RWPE2 (cell line): ENCODE measurements at regions not wholly inside any gene's neighbourhood (a gene's known extent, or its start where the extent isn't known, plus 50 kb on each side); places are given as distances from the start of the nearest gene placed in this dataset.

Experiments used
- ATAC-seq: fragments of 200-7000 bp; cut with Tn5 transposase; 3 replicates; pipeline ENCODE4 v1.9.1; 2021; ENCODE audit warnings: low read depth
- DNase-seq: peaks from one replicate; pipeline ENCODE4 v3.0.0-alpha.2; 2020; ENCODE audit warnings: low spot score
- H3K27ac ChIP-seq: fragments of 450-650 bp; 2 replicates; pipeline ENCODE4 v1.5.1; 2017; ENCODE audit warnings: mild to moderate bottlenecking; ENCODE audit not compliant: poor library complexity, severe bottlenecking
- H3K27me3 ChIP-seq: fragments of 250-450 bp; sonication (Bioruptor Pico); 2 replicates; pipeline ENCODE4 v1.5.1; 2021; ENCODE audit warnings: mild to moderate bottlenecking, moderate library complexity; ENCODE audit not compliant: insufficient read depth, poor library complexity, severe bottlenecking
- H3K36me3 ChIP-seq: fragments of 250-450 bp; sonication (Bioruptor Pico); 2 replicates; pipeline ENCODE4 v1.5.1; 2020; ENCODE audit warnings: low read depth, mild to moderate bottlenecking, moderate library complexity
- H3K4me1 ChIP-seq: fragments of 250-450 bp; sonication (Bioruptor Pico); 2 replicates; pipeline ENCODE4 v1.5.1; 2021; ENCODE audit warnings: mild to moderate bottlenecking, moderate library complexity; ENCODE audit not compliant: insufficient read depth, poor library complexity, severe bottlenecking
- H3K4me3 ChIP-seq: fragments of 250-450 bp; sonication (Bioruptor Pico); 2 replicates; pipeline ENCODE4 v1.5.1; 2021; ENCODE audit warnings: mild to moderate bottlenecking, moderate library complexity; ENCODE audit not compliant: severe bottlenecking
- H3K9me3 ChIP-seq: fragments of 250-450 bp; sonication (Bioruptor Pico); 2 replicates; pipeline ENCODE4 v1.5.1; 2021; ENCODE audit warnings: mild to moderate bottlenecking, moderate library complexity; ENCODE audit not compliant: severe bottlenecking
- TF ChIP-seq, protein P1 (sequence below): fragments of 450-650 bp; IDR thresholded peaks from one replicate; pipeline ENCODE4 v1.5.1; 2017; ENCODE audit warnings: mild to moderate bottlenecking, moderate library complexity; ENCODE audit not compliant: poor library complexity, severe bottlenecking

DNA sequence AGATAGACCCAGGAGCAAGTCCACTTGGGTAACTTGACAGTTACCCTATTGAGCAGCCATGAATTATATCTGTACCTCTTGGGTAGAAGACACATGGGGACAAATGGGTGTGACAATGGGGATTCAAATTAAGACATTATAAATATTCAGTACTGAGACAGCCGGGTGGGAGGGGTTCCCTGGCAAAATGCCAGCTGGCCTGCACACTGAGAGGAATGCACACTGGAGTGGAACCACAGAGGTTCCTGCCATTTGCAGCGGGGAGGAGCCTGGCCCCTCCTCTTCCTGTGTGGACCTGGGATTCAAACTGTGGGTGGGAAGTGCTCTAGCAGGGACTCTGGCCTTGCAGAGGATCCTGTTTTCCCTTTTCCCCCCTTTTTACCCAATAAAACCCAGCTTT lies 118.7 kb upstream of the CDKN3 start:
- H3K4me1 ChIP-seq: no peaks in the 10 kb centered on the region
- ATAC-seq (no peak), DNase-seq (no peak)
- no peaks in the 10 kb centered on the region for H3K36me3 ChIP-seq
- TF ChIP-seq, protein P1, sequence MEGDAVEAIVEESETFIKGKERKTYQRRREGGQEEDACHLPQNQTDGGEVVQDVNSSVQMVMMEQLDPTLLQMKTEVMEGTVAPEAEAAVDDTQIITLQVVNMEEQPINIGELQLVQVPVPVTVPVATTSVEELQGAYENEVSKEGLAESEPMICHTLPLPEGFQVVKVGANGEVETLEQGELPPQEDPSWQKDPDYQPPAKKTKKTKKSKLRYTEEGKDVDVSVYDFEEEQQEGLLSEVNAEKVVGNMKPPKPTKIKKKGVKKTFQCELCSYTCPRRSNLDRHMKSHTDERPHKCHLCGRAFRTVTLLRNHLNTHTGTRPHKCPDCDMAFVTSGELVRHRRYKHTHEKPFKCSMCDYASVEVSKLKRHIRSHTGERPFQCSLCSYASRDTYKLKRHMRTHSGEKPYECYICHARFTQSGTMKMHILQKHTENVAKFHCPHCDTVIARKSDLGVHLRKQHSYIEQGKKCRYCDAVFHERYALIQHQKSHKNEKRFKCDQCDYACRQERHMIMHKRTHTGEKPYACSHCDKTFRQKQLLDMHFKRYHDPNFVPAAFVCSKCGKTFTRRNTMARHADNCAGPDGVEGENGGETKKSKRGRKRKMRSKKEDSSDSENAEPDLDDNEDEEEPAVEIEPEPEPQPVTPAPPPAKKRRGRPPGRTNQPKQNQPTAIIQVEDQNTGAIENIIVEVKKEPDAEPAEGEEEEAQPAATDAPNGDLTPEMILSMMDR: no peak
- H3K27me3 ChIP-seq: no peaks in the 10 kb centered on the region
- no peak overlapping the region for H3K4me3 ChIP-seq
- H3K27ac ChIP-seq: no peak overlapping the region
- H3K9me3 ChIP-seq: no peaks in the 10 kb centered on the region

DNA sequence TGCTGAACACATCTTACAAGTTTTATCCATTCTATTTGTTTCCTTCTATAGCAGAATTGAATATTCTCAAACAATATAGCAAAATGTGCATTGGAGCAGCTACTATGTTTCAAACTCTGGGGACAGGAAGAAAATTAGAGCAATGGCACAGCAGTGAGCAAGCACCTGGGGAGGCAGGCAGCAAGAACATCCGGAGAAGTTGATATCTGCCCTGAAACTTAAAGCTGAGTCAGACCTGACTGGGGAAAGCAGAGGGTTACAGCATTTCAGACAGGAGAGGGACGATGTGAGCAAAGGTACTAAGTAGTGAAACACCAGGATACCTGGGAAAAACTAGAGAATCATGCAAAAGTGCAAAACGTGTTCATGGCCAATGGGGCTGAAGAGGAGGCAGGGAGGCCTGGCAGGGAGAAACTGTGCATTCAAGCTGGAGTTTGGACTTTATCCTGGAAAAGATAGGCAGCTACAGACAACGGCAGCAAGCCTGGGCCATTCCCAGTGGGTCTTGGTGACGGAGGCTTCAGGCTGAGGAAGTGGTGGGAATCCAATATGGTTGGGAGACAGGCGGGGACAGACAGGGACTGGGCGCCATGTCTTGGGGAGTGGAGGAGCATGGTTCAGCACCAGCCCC lies 118.0 kb upstream of the CDKN3 start:
- Histone ChIP-seq H3K4me3 (no peak overlapping the region), H3K9me3 (no peaks in the 10 kb centered on the region), H3K4me1 (no peaks in the 10 kb centered on the region), H3K27me3 (no peaks in the 10 kb centered on the region), H3K36me3 (no peaks in the 10 kb centered on the region), H3K27ac (no peak overlapping the region)
- TF ChIP-seq, protein P1: no peak
- ATAC-seq (peak; percentile 40; the same call in 1 of the 3 replicates), DNase-seq (no peak)

DNA sequence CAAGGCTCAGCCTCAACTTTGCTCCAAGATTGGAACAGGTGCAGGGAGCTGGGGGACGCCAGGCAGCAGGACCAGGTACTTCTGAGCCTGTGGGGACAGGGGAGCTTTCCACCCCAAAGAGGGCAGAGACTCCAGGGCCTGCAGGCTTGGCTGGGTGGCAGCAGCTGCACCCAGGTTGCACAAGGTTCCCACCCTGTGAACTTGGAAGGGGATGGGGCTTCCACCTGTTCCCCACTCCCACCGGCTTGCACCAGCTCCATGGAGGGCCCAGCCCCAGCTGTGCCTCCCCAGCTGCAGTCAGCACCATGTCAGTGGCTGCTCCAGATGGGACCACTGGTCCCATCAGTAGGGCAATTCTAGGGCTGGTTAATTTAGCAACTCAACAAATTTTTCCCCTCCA lies 114.0 kb upstream of the CDKN3 start:
- TF ChIP-seq, protein P1: no peak
- H3K4me3 ChIP-seq: no peak overlapping the region
- DNase-seq (no peak), ATAC-seq (no peak)
- H3K9me3 ChIP-seq: no peaks in the 10 kb centered on the region
- no peaks in the 10 kb centered on the region for H3K36me3 ChIP-seq
- H3K27ac ChIP-seq: no peak overlapping the region
- no peaks in the 10 kb centered on the region for H3K27me3 ChIP-seq
- H3K4me1 ChIP-seq: peaks cover 3% of the 10 kb centered on the region

DNA sequence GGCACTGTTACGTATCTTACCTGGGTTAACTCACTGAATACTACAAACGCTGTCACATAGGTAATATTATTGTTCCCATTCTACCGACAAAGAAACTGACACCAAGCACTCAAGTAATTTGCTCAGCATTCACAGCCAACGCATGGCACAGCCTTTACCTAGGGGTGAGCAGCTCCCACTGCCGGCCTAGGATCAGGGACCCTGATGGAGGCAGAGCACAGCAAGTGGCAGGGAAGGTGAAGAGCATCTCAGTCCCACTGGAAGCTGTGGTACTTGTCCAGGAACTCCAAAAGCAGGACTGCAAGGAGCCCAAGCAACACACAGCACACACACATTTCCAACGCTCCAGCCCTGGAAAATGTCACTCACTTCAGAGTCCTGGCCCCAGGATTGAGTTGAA lies 111.8 kb upstream of the CDKN3 start:
- Histone ChIP-seq H3K36me3 (no peaks in the 10 kb centered on the region), H3K9me3 (no peaks in the 10 kb centered on the region), H3K4me1 (peaks cover 3% of the 10 kb centered on the region), H3K27ac (no peak overlapping the region), H3K4me3 (no peak overlapping the region), H3K27me3 (no peaks in the 10 kb centered on the region)
- ATAC-seq: no peak
- no peak for DNase-seq
- TF ChIP-seq, protein P1: no peak

DNA sequence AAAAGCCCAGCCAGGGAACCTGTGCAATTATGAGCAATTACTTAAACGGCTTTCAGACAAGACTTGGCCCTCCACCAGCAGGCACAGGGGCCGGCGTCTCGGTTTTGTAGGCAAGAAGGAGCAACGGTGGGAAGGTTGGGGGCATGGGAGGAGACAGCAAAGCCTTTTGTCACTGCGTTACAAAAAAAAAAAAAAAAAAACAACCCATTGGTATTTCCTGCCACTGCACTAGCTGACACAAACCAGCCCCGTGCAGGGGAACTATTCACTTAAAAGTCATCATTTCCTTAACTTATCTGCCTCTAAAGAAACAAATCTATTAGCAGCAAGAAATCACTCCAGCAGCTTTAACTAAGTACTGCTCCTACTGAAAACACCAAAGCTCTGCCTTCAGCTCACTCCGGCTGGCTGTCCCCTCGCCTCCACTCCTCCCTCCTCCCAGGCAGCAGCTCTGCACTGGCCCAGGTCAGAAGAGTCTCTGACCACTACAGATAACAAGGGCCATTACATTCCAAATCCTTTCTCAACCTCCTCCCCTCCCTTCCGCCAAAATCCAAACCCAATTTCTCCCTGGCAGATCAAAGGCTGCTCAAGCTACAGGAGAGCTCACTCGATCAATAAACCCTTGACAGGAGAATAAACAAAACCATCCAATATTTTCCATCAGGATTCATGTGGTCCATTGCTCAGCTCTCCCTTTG lies 105.2 kb upstream of the CDKN3 start:
- DNase-seq: no peak

More for the DNA sequence above, 105.2 kb upstream of the CDKN3 start:
- H3K36me3 ChIP-seq: no peaks in the 10 kb centered on the region
- H3K27ac ChIP-seq: no peak overlapping the region
- no peak overlapping the region for H3K4me3 ChIP-seq
- no peaks in the 10 kb centered on the region for H3K27me3 ChIP-seq
- peaks cover 3% of the 10 kb centered on the region for H3K4me1 ChIP-seq
- no peak for ATAC-seq
- H3K9me3 ChIP-seq: no peaks in the 10 kb centered on the region
- TF ChIP-seq, protein P1: no peak
